Stimulated activated CD4-positive, alpha-beta T cell treated with anti-CD3 and anti-CD28 coated beads, Interleukin-2, amount 100 ng/mL, for 24 hours (primary cell): ENCODE measurements at regions not wholly inside any gene's neighbourhood (a gene's known extent, or its start where the extent isn't known, plus 50 kb on each side); places are given as distances from the start of the nearest gene placed in this dataset.
A peak's percentile ranks its signal among the peaks of the same experiment; 100 is the strongest.
"Not testable (repeated sequence)": the region's sequence is repeated elsewhere in the genome, so short reads cannot be mapped to it uniquely, and the experiment has no call there.

Experiments
- DNase-seq, 2 donors: peaks; one replicate each; pipeline ENCODE4 v3.0.0-alpha.2; 2020

DNA sequence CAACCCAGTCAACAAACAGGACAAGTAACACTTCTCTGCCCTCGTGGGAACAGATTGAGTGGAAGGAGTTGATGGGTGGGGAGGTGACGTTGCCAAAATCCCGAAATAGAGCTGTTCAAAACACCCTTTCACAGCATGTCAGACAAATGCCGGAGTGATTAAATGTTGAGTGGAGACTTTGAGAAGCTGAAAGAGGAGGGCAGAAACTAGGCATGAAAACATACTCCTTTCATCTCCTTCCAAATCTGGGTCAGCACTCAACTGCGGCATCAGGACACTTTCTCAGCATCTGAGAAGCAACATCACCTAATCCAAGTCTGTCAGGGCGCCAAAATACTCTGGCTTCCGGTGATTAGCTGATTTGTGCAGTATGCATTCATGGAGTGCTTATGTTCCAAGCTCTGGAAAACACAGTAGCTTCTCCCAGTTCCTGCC lies 51.5 kb upstream of the MRI1 start:
- DNase-seq = no peak

DNA sequence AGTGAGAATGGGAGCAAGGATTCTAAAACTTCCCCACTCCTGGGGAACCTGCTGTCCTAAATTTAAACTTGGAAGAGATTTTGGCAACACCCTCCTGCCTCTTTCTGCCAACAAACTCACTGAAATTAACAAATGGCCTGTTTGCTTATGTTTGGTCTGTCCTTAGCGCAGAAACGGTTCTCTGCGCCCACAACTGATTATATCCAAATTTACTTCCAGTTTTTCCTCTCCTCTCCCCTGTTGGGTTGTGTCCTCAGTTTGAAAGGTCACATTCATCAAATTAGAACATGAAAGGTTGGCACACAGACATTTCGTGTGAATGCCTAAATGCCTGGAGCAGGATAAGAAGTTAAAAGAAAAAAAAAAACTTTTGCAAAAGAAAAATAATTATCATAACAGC lies 56.4 kb upstream of the MRI1 start:
- no peak for DNase-seq

DNA sequence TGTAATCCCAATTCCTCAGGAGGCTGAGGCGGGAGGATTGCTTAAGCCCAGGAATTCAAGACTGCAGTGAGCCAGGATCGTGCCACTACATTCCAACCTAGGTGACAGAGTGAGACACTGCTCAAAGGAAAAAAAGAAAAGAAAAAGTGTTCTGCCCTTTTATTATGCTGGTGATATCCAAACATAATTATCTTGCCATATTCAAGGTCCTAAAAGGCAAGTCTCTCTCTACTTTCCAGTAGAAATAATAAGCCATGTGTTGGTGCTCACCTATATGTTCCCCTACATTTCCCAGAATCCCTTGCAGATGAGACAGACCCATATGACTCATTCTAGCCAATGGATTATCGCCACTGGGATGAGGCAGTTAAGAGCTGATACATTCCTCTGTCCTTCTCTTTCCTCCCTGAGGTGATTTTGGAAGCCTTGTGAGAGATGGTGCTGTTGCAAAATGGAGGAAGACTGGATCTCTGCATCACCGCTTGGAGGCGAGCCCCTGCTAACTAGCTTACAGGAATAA lies 58.3 kb upstream of the MRI1 start:
- DNase-seq = no peak

DNA sequence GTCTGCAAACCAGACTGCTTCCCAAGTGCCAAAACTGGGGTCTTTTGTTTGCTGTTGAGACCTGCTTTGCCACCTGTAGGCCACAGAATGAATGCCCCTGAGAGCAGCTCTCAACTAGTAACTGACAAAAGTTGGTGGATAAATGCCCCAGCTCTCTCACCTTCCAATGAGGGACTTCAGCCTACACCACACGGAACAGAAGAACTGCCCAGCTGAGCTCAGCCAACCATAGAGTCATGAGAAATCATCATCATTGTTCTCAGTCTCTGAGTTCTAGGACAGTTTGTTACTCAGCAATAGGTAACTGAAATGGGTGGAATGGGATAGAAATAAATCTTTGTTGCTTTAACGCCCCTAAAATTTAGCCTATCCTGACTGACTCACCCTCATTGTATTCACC lies 59.1 kb upstream of the MRI1 start:
- DNase-seq = no peak

DNA sequence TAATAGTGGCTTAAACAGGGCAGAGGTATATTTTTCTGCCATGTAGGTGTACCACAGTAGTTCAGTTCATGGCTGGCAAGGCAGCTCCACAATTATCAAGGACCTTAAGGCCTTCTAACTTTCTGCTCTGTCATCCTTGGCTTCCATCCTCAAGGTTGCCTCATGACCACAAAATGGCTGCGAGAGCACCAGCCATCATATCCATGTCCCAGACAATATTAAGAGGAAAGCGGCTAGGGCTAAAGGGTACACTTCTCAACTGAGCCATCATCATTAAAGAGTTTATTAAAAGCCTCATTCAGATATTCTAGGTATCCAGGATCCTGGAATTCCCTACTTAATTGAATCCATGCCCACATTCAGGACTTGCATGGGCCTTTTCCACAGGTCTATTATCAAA lies 62.7 kb upstream of the MRI1 start:
- DNase-seq = no peak

DNA sequence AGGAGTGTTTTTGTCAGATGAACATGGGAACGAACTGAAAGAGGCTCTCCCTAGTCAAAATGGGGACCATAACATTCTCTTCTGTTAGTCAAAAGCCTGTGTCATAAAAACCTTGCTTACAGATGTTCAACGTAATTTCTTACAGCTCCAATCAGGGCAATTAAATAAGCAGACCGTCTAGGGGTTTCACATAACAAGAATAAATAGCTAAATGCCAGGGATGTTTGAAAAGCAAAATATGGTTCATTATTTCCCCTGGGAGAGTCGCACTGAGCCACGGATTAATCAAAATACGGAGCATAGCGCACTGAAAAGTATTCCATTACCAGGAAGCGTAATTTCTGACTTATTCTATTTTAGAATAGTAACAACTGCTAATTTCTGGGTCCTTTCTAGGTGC lies 63.7 kb upstream of the MRI1 start:
- DNase-seq = no peak

DNA sequence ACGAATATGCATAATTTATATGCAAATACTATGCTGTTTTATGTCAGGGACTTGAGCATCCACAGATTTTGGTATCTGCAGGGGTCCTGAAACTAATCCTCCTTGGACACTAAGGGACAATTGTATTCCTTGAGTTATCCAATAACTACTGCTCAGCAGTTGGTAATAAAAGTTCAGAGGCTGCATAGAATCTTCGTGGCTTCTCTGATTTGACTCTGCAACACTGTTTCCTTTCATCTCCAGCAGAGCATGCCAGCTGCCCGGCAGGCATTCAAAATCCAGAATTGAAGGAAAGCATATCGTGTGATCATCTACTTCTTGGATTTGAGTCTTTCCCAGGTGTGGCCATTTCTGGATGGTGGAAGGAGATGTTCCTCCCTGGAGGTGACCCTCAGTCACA lies 64.5 kb upstream of the MRI1 start:
- no peak for DNase-seq

DNA sequence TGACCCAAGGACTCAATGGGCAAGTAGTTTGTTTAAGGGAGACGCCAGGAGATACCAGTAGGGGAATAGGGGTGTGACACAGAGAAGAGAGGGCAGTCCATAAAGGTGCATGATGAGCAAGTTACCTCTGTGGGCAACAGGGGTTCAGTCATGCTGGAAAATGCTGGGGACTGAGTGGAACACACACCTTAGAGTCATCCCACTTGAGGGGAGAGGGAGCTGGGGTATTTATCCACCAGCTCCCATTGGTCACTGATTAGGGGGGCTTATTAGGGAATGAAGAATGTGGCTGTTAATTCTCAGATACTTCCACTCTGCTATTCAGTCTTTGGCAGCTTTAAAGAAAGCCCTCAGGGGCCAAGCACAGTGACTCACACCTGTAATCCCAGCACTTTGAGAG lies 67.5 kb upstream of the MRI1 start:
- DNase-seq = no peak

DNA sequence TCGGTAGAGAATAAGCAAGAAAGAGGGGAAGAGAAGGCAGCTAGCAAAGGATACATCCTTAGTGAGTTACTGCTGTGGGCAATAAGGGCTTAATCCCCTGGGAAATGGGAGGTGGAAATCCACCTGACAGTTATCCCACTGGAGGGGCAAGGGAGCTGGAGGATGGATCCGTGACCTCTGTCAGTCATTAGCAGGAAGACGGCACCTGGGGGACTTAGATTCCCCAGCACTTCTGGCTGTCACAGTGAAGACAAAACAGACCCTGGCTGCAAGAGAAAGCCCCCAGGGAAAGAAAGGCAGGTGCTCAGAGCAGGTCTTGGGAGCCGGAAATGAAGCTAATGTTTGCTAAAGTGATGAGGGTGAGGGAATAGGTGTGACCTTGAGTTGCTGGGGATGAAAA lies 70.4 kb upstream of the MRI1 start:
- no peak for DNase-seq

DNA sequence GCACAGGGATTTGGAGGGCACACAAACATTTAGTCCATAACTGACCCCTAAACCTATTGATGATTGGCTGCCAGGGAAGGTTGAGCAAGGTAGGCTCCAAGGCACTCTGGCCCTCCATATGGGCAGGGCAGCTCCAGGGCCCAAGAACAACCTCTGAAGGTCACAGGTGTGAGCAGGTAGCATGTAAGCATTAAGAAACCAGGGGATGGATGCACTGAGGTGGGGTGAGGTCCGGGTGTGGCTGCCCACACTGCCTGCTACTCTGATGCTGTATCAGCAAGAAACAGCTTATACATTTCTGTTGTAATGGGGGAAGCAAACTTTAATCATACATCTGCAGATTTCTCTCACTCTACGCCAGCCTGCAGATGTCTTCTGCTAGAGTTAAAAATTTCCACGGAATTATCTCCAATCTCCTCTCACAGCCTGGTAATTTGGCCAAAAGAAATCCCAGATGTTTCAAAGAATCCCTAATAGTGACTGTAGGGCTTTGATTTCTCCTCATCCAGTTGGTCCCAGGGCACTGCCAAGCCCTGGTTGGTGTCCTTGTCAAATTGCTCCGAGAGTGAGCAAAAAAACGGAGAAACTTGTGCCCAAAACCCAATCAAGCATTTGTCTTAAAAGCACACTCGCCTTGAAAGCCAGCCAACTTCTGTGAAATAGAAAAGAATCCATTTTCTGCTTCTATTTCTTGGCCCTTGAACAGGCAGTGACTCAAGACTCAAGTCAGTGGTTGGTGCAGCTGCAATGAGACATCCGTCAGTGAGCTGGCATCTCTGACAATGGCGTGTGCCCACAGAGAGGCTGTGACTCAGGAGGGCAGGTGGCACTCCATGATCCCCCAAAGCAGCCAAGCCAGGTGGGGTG lies 72.5 kb upstream of the MRI1 start:
- no peak for DNase-seq

DNA sequence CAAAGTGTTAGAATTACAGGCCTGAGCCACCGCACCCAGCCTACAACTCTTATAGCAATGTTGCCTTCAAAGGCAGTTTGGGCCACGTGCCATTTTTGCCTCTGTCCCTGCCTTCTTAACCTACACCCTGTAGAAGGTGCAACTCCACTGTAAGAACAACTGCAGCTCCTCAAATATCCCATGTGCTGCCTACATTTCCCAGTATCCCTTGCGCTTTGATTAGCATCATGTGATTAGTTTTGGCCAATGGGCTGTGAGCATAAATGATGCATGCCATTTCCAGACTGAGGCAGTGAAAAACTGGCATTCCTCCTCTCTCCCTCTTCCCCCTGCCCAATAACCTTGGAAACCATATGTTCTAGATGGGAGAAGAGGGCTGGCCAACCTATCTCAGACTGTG lies 75.2 kb upstream of the MRI1 start:
- peak in 1 of 2 donors; percentile 1 for DNase-seq

DNA sequence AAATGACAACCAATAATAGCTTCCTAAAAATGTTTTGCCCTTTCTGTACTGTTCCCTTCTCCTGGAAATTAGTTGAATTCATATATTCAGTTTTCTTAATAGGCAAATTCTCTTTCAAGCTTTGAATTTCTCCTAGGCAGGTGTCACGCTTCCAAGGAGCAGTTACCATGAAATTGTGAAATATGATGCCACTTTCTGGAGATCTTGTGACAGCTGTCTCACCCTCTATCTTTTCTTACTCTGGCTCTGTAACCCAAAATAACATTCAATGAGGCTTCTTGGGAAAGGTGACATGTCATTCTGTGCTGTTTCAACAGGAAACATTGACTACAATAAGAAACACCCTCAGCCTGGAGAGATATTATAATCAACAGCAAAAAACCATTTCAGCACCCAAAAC lies 80.3 kb upstream of the MRI1 start:
- no peak for DNase-seq

DNA sequence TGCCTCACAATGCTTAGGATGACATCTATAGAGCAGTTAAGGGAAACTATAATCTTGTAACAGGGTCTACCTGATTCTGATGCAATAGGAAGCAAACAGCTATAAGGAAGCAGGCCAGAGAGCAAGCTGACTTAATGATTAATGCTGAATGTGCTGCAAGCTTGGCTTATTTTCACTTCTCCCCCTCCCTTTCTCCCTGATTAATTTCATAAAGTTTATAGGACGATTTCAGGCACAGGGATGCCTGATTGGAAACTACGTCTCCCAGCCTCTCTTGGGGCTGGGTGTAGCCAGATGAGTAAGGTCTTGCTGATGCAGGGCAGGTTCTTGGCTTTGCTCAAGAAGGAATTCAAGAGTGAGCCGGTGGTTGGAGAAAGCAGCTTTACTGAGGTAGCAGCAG lies 82.8 kb upstream of the MRI1 start:
- no peak for DNase-seq

DNA sequence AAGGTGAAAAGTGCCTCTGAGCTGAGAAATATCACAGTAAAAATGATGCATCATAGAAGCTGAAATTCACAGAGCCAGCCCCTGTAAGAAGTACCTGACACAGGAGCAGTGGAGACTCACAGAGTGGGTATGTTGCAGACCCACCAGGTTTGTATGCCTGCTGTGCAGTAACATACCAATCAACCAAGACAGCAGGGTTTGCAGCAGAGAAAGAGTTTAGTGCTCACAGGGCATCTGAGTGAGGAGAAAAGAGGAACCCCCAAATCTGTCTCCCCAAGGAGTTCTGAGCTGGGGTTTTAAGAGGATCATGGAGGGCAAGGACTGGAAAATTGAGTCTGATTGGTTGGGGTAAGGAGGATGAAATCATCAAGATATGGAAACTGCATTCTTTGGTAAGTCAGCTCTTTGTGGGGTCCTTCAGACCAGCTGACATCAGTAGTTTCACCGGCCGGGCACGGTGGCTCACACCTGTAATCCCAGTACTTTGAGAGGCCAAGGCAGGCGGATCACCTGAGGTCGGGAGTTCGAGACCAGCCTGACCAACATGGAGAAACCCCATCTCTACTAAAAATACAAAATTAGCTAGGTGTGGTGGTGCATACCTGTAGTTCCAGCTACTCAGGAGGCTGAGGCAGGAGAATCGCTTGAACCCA lies 83.5 kb upstream of the MRI1 start:
- DNase-seq = not testable (repeated sequence)

DNA sequence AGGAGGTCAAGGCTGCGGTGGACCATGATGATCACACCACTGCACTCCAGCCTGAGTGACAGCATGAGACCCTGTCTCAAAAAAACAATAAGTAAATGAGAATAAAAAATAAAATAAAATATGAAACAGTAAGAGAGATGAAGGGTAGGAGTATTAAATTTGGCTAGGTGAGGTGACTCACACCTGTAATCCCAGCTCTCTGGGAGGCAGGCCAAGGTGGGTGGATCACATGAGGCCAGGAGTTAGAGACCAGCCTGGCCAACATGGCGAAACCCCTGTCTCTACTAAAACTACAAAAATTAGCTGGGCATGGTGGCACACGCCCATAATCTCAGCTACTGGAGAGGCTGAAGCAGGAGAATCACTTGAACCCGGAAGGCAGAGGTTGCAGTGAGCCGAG lies 87.4 kb upstream of the MRI1 start:
- DNase-seq = not testable (repeated sequence)

DNA sequence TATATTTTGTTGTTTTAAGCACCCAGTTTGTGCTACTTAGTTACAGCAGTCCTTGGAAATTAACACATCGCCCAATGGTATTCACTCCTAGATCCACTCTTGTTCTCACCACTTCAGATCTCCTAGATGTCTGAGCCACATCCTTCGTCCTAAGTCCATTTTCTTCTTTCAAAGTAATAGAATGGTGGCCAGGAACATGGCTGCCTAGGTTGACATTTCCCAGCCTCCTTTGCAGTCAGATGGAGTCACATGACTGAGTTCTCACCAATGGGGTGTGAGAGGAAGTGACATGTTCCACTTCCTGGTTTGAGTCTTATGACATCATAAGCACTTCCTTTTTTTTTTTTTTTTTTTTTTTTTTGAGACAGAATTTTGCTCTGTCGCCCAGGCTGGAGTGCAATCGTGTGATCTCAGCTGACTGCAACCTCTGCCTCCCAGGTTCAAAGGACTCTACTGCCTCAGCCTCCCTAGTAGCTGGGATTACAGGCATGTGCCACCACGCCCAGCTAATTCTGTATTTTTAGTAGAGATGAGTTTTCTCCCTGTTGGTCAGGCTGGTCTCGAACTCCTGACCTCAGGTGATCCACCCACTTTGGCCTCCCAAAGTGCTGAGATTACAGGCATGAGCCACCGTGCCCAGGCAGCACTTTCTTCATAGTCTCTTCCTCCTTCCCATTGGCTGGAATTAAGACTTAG lies 91.7 kb upstream of the MRI1 start:
- DNase-seq = peak; percentile 18 to 19

DNA sequence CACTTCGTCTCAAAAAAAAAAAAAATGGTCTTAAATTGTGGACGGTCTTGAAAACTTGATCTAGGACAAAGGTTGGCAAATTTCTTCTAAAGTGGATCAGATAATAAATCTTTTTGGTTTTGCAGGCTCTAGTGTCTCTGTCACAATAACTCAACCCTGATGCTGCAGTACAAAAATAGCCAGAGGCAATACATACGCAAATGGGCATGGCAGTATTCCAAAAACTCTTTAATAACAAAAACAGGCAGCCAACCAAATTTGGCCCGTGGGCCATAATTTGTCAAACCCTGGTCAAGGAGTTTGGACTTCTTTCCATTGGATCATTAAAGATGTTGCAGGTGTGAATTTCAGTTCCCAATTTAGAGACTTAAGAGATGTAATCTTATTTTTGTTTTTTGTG lies 93.5 kb upstream of the MRI1 start:
- no peak for DNase-seq

DNA sequence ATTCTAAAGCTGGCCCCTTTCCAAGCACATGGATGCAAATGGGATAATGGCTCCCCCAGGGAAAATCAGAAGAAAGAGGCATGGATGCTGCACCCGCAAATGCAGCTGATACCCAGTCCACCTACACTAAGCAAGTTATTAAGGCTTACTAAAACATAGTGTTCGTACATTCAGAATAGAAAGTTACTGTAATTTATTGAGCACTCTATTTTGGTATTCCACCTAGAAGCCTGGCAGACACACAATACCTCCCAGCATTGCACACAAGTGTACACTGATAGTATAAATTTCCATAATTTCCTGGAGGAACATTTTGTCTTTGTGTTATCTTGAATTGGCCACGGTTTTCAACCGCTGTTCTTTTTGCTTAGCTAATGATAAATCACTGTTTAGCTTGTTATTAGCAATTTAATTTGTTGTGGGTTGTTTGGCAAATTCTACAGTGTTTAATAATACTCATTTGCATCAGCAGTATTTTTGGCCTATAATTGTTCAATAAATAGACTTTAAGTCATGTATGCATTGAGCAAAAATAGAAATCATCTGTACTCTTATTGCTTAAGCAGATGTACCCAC lies 94.5 kb upstream of the MRI1 start:
- DNase-seq = no peak

DNA sequence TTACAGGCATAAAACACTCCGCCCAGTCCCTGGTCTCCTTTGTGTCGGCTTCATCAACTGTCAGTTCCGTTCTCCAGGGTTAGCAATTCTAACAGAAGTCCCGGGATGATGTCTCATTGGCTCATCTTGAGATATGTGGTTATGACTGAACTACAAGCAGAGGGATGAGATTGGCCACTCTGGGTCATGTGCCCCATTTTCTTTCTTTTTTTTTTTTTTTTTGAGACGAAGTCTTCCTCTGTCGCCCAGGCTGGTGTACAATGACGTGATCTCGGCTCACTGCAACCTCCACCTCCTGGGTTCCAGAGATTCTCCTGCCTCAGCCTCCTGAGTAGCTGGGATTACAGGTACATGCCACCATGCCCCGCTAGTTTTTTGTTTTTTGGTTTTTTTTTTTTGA lies 95.4 kb upstream of the MRI1 start:
- DNase-seq = no peak

DNA sequence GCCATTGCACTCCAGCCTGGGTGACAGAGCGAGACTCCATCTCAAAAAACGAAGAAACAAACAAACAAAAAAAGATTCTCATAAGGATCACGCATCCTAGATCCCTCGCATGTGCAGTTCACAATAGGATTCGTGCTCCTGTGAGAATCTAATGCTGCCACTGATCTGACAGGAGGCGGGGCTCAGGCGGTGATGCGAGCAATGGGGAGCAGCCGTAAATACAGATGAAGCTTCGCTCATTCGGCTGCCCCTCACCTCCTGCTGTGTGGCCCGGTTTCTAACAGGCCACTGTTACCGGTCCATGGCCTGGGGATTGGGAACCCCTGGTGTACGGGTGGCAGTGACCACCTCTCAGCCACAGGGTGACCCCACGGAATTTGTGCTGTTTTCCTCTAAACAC lies 98.2 kb upstream of the MRI1 start:
- DNase-seq = no peak

DNA sequence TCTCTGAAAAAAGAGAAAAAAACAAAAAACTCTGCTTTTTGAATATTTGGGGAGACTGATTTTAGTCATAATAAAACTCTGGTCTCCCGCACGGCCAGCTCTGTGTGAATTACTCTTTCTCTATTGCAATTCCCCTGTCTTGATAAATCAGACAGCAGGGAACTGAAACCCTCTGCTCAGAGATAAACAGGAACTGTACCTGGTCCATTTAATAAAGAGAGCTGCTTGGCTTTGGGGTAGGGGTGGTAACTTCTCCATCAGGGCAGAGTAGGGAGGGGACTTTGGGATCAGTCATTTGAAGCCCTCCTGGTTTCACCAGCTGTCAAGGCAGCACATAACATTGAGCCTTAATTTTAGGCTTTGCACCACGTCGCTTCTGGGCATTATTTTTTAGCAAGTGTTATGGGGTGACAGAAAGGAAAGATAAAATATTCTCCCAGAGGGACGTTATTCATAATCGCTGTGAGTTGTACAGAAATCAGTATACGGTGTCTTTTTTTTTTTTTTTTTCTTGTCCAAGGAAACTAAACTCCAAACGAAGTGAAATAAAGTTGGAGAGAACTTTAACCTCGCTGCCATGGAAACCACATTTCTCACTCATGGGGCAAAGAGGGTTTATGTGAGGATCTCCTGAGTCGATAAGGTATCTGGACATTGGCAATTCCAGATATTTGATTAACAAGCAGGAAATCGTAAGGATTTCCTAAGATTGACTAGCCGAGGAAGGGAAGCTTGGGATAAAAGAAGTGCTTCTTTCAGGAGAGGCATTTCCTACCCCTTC lies 99.0 kb upstream of the MRI1 start:
- no peak for DNase-seq

DNA sequence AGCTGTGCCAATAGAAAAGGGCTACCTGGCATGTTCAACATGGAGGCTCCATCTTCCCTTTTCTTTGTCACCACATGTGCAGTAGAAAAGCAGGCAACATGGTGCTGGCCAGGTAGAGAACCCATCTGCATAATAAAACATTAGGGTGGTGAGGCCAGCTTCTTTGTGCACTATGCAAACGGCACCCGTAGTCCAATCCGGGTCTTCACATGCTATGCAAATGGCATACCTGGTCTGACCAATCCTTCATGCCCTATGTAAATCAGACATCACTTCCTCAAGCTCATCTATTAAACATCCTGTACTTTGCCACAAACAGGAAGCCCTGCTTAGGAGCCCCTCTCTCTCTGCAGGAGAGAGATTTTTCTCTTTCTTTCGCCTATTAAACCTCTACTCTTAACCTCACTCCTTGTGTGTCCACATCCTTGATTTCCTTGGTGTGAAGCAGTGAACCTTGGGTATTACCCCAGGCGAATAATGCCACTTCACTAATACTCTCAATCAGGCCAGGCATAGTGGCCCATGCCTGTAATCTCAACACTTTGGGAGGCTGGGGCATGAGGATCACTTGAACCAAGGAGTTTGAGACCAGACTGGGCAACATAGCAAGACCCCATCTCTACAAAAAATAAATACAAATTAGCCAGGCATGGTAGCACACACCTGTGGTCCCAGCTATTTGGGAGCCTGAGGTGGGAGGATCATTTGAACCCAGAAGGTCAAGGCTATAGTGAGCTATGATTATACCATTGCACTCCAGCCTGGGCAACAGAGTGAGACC lies 111.3 kb upstream of the MRI1 start:
- DNase-seq = no peak
